H9 (cell line): ENCODE measurements at regions not wholly inside any gene's neighbourhood (a gene's known extent, or its start where the extent isn't known, plus 50 kb on each side); places are given as distances from the start of the nearest gene placed in this dataset.
"Not testable (repeated sequence)": the region's sequence is repeated elsewhere in the genome, so short reads cannot be mapped to it uniquely, and the experiment has no call there.

ENCODE experiments used
- DNase-seq: peaks from one replicate; pipeline ENCODE4 v3.0.0-alpha.2; 2017
- H2AFZ ChIP-seq: one replicate; pipeline ENCODE4 v1.6.1; 2013; ENCODE audit warnings: mild to moderate bottlenecking, low read length, control low read depth, moderate library complexity
- H2AK5ac ChIP-seq: 2 replicates; pipeline ENCODE4 v1.6.1; 2013; ENCODE audit warnings: low read length, control low read depth, mixed read lengths; ENCODE audit not compliant: insufficient read length
- H2BK120ac ChIP-seq: one replicate; pipeline ENCODE4 v1.6.1; 2013; ENCODE audit warnings: low read depth, mild to moderate bottlenecking, low read length, control low read depth, inconsistent platforms; ENCODE audit not compliant: poor library complexity, severe bottlenecking
- H2BK12ac ChIP-seq: 2 replicates; pipeline ENCODE4 v1.6.1; 2013; ENCODE audit warnings: low read length, control low read depth, mixed read lengths, low read depth; ENCODE audit not compliant: insufficient read length
- H2BK15ac ChIP-seq: 2 replicates; pipeline ENCODE4 v1.6.1; 2013; ENCODE audit warnings: low read depth, low read length, control low read depth
- H2BK20ac ChIP-seq: one replicate; pipeline ENCODE4 v1.6.1; 2013; ENCODE audit warnings: low read depth, mild to moderate bottlenecking, low read length, control low read depth, inconsistent platforms; ENCODE audit not compliant: poor library complexity, severe bottlenecking
- H2BK5ac ChIP-seq: 2 replicates; pipeline ENCODE4 v1.6.1; 2013; ENCODE audit warnings: low read length, control low read depth, mixed read lengths; ENCODE audit not compliant: insufficient read length
- H3K14ac ChIP-seq: 2 replicates; pipeline ENCODE4 v1.6.1; 2013; ENCODE audit warnings: low read length, control low read depth; ENCODE audit not compliant: insufficient read depth
- H3K18ac ChIP-seq: 2 replicates; pipeline ENCODE4 v1.6.1; 2013; ENCODE audit warnings: low read depth, mild to moderate bottlenecking, mixed read lengths, low read length, control low read depth; ENCODE audit not compliant: insufficient read length
- H3K23ac ChIP-seq: 2 replicates; pipeline ENCODE4 v1.6.1; 2013; ENCODE audit warnings: low read length, control low read depth, mixed read lengths, low read depth; ENCODE audit not compliant: insufficient read length
- H3K23me2 ChIP-seq: 2 replicates; pipeline ENCODE4 v1.6.1; 2013; ENCODE audit warnings: low read depth, mild to moderate bottlenecking, mixed read lengths, low read length, control low read depth; ENCODE audit not compliant: insufficient read length, poor library complexity, severe bottlenecking
- H3K27ac ChIP-seq: 2 replicates; pipeline ENCODE4 v1.5.1; 2013; ENCODE audit warnings: low read length, control low read depth, mixed read lengths, low read depth; ENCODE audit not compliant: insufficient read length
- H3K27me3 ChIP-seq: 2 replicates; pipeline ENCODE4 v1.6.1; 2013; ENCODE audit warnings: low read length, control low read depth, inconsistent platforms; ENCODE audit not compliant: insufficient read depth
- H3K4ac ChIP-seq: 2 replicates; pipeline ENCODE4 v1.6.1; 2013; ENCODE audit warnings: low read depth, mild to moderate bottlenecking, control low read depth, inconsistent platforms, low read length, moderate library complexity
- H3K4me1 ChIP-seq: 2 replicates; pipeline ENCODE4 v1.6.1; 2013; ENCODE audit warnings: low read length, control low read depth, inconsistent platforms; ENCODE audit not compliant: insufficient read depth
- H3K4me2 ChIP-seq: 2 replicates; pipeline ENCODE4 v1.6.1; 2013; ENCODE audit warnings: low read length, control low read depth, mixed read lengths; ENCODE audit not compliant: insufficient read length, insufficient read depth
- H3K56ac ChIP-seq: 2 replicates; pipeline ENCODE4 v1.6.1; 2013; ENCODE audit warnings: low read depth, mild to moderate bottlenecking, mixed read lengths, low read length, control low read depth; ENCODE audit not compliant: insufficient read length
- H3K79me1 ChIP-seq: 2 replicates; pipeline ENCODE4 v1.6.1; 2013; ENCODE audit warnings: low read depth, mild to moderate bottlenecking, moderate library complexity, low read length, control low read depth, inconsistent platforms; ENCODE audit not compliant: insufficient read depth, poor library complexity, severe bottlenecking
- H3K79me2 ChIP-seq: 2 replicates; pipeline ENCODE4 v1.6.1; 2013; ENCODE audit warnings: low read length, control low read depth, inconsistent platforms; ENCODE audit not compliant: insufficient read depth
- H3K9ac ChIP-seq: 2 replicates; pipeline ENCODE4 v1.6.1; 2013; ENCODE audit warnings: low read length, control low read depth, mixed read lengths; ENCODE audit not compliant: insufficient read length; ENCODE audit errors: extremely low read depth
- H3K9me3 ChIP-seq: one replicate; pipeline ENCODE4 v1.6.1; 2013; ENCODE audit warnings: low read depth, low read length, inconsistent platforms; ENCODE audit not compliant: control insufficient read depth
- H3T11ph ChIP-seq: one replicate; pipeline ENCODE4 v1.6.1; 2013; ENCODE audit warnings: mild to moderate bottlenecking, low read length, control low read depth, inconsistent platforms
- H4K20me1 ChIP-seq: one replicate; pipeline ENCODE4 v1.6.1; 2013; ENCODE audit not compliant: control insufficient read depth, insufficient read length, insufficient read depth
- H4K5ac ChIP-seq: 2 replicates; pipeline ENCODE4 v1.6.1; 2013; ENCODE audit warnings: low read depth, mild to moderate bottlenecking, mixed read lengths, low read length, control low read depth; ENCODE audit not compliant: insufficient read length
- H4K8ac ChIP-seq: replicated peaks from 2 replicates; pipeline ENCODE4 v1.6.1; 2013; ENCODE audit warnings: low read length, control low read depth, mixed read lengths, low read depth; ENCODE audit not compliant: insufficient read length
- H4K91ac ChIP-seq: 2 replicates; pipeline ENCODE4 v1.6.1; 2013; ENCODE audit warnings: low read depth, mild to moderate bottlenecking, moderate library complexity, mixed read lengths, low read length, control low read depth; ENCODE audit not compliant: insufficient read length
- H3K27ac Mint-ChIP-seq, 3 experiments: 2 replicates in 2 of 3; 3 replicates in 1 of 3; pipeline ENCODE4 v1.8.0; 2020 to 2021; ENCODE audit warnings: mixed read lengths in 3 of 3, mild to moderate bottlenecking in 1 of 3, moderate library complexity in 1 of 3
- H3K27me3 Mint-ChIP-seq: 2 replicates; pipeline ENCODE4 v1.8.0; 2021; ENCODE audit warnings: low read depth, mild to moderate bottlenecking, moderate library complexity, mixed read lengths
- H3K36me3 Mint-ChIP-seq, 3 experiments: 2 replicates in 2 of 3; 3 replicates in 1 of 3; pipeline ENCODE4 v1.8.0; 2020 to 2021; ENCODE audit warnings: low read depth in 3 of 3, mixed read lengths in 3 of 3; ENCODE audit not compliant: insufficient read depth in 1 of 3
- H3K4me1 Mint-ChIP-seq, 2 experiments: 2 replicates each; pipeline ENCODE4 v1.8.0; 2020; ENCODE audit warnings: mixed read lengths in 2 of 2
- H3K4me3 Mint-ChIP-seq, 2 experiments: 2 replicates in 1 of 2; 3 replicates in 1 of 2; pipeline ENCODE4 v1.8.0; 2020 to 2021; ENCODE audit warnings: mild to moderate bottlenecking in 2 of 2, mixed read lengths in 2 of 2, moderate library complexity in 1 of 2
- H3K9me3 Mint-ChIP-seq, 2 experiments: 2 replicates in 1 of 2; 3 replicates in 1 of 2; pipeline ENCODE4 v1.8.0; 2020; ENCODE audit warnings: mild to moderate bottlenecking in 2 of 2, mixed read lengths in 2 of 2, moderate library complexity in 1 of 2
- CTCF ChIP-seq: fragments of 200-600 bp; sonication (generic); conservative IDR thresholded peaks from 3 replicates; pipeline ENCODE4 v1.8.0; 2021; ENCODE audit warnings: antibody characterized with exemption, mild to moderate bottlenecking
- WGBS: extraction: QIAGEN DNeasy Blood & Tissue Kit; methylation state at CpG from one replicate; pipeline ENCODE4 v1.1.7; 2013; ENCODE audit warnings: missing lambda C conversion rate, low lambda C conversion rate, mixed read lengths; ENCODE audit not compliant: insufficient read length; ENCODE audit errors: extremely low coverage; 5-methylcytosine and 5-hydroxymethylcytosine counted together

GRCh38 chr2:163086940-163087339, 248.4 kb upstream of the KCNH7 start:
- no peaks in the 10 kb centered on the region for H3K79me2 ChIP-seq
- H3K4me1 ChIP-seq: no peaks in the 10 kb centered on the region
- TF ChIP-seq CTCF: no peak
- H3K27me3 Mint-ChIP-seq: no peaks in the 10 kb centered on the region
- no peak overlapping the region for H2AFZ ChIP-seq
- no peak for DNase-seq
- WGBS: no CpG with 5 or more reads among the region's 1 CpG
- H2BK20ac ChIP-seq: no peak overlapping the region
- H4K91ac ChIP-seq: no peak overlapping the region
- H3K18ac ChIP-seq: no peak overlapping the region
- no peak overlapping the region for H3K56ac ChIP-seq
- H3K27me3 ChIP-seq: no peaks in the 10 kb centered on the region
- no peak overlapping the region for H3K27ac ChIP-seq
- H3K9ac ChIP-seq: no peak overlapping the region
- no peak overlapping the region for H2BK15ac ChIP-seq
- H2BK12ac ChIP-seq: no peak overlapping the region
- no peaks in the 10 kb centered on the region for H3K9me3 ChIP-seq
- no peak overlapping the region for H4K8ac ChIP-seq
- no peak overlapping the region for H3K4ac ChIP-seq
- peaks cover 13 to 16% of the 10 kb centered on the region in 2 experiments for H3K9me3 Mint-ChIP-seq
- no peak overlapping the region for H2BK120ac ChIP-seq
- H3K23ac ChIP-seq: no peak overlapping the region
- H3K36me3 Mint-ChIP-seq: peaks cover 3 to 24% (median 15%) of the 10 kb centered on the region in 3 experiments; a peak in 4 of 7 replicates
- H3K4me1 Mint-ChIP-seq: no peaks in the 10 kb centered on the region
- no peaks in the 10 kb centered on the region for H4K20me1 ChIP-seq
- H3K27ac Mint-ChIP-seq: no peak overlapping the region; a peak in 1 of 7 replicates
- no peak overlapping the region for H2BK5ac ChIP-seq
- H4K5ac ChIP-seq: no peak overlapping the region
- no peak overlapping the region for H3K4me2 ChIP-seq
- no peak overlapping the region for H3K14ac ChIP-seq
- no peak overlapping the region for H3K4me3 Mint-ChIP-seq
- no peak overlapping the region for H3T11ph ChIP-seq
- H3K23me2 ChIP-seq: no peaks in the 10 kb centered on the region
- H3K79me1 ChIP-seq: no peaks in the 10 kb centered on the region
- no peak overlapping the region for H2AK5ac ChIP-seq

GRCh38 chr2:163085366-163086024, 246.9 kb upstream of the KCNH7 start:
- H4K5ac ChIP-seq, H4K8ac ChIP-seq, H3K9me3 ChIP-seq, H3K27me3 ChIP-seq, H4K91ac ChIP-seq, H2BK5ac ChIP-seq, DNase-seq, H3K4ac ChIP-seq, H3K14ac ChIP-seq, H3K4me1 ChIP-seq, H4K20me1 ChIP-seq, H2AK5ac ChIP-seq, H3K27me3 Mint-ChIP-seq, H3K79me1 ChIP-seq, H2AFZ ChIP-seq, H2BK15ac ChIP-seq, H3K4me2 ChIP-seq, H3K79me2 ChIP-seq, H3K23ac ChIP-seq, H3K18ac ChIP-seq, H3K27ac ChIP-seq, H2BK12ac ChIP-seq, H2BK20ac ChIP-seq, H3T11ph ChIP-seq, H3K56ac ChIP-seq, H2BK120ac ChIP-seq, H3K4me1 Mint-ChIP-seq, H3K9ac ChIP-seq, H3K4me3 Mint-ChIP-seq, H3K23me2 ChIP-seq: not testable (repeated sequence)
- WGBS: no CpG with 5 or more reads among the region's 12 CpGs
- Mint-ChIP-seq H3K27ac (peak overlapping the region in 1 of 3 experiments; percentile 34; a peak in 2 of 7 replicates), H3K9me3 (peaks cover 21 to 27% of the 10 kb centered on the region in 2 experiments), H3K36me3 (peaks cover 9 to 34% (median 22%) of the 10 kb centered on the region in 3 experiments; a peak in 5 of 7 replicates)
